SK-N-MC (cell line): ENCODE measurements at regions not wholly inside any gene's neighbourhood (a gene's known extent, or its start where the extent isn't known, plus 50 kb on each side); places are given as distances from the start of the nearest gene placed in this dataset.

Source experiments
- EZH2 ChIP-seq: fragments of 200-600 bp; sonication (generic); IDR thresholded peaks from one replicate; pipeline ENCODE4 v1.6.1; 2017; ENCODE audit warnings: antibody characterized with exemption
- FOXP2 ChIP-seq: optimal IDR thresholded peaks from 2 replicates; pipeline ENCODE3; 2011; ENCODE audit warnings: mild to moderate bottlenecking, moderate library complexity; ENCODE audit not compliant: insufficient read depth; ENCODE audit errors: extremely low read length, control extremely low read depth
- POLR2AphosphoS5 ChIP-seq: IDR thresholded peaks from 2 replicates; pipeline ENCODE4 v1.6.1; 2012; ENCODE audit warnings: mild to moderate bottlenecking, low read depth, low read length, borderline replicate concordance

GRCh38 chr12:91994208-91994797 lies 151.3 kb downstream of the BTG1 start:
- TF ChIP-seq EZH2 (no peak), POLR2AphosphoS5 (no peak), FOXP2 (no peak)
